Urothelium cell line (cell line): ENCODE measurements at regions not wholly inside any gene's neighbourhood (a gene's known extent, or its start where the extent isn't known, plus 50 kb on each side); places are given as distances from the start of the nearest gene placed in this dataset.
"Not testable (repeated sequence)": the region's sequence is repeated elsewhere in the genome, so short reads cannot be mapped to it uniquely, and the experiment has no call there.

Source experiments
- DNase-seq: peaks from one replicate; pipeline ENCODE4 v3.0.0; 2011; ENCODE audit warnings: low spot score, mixed read lengths
- FAIRE-seq: peaks from 2 replicates; lab custom pipeline; 2011; peaks lifted over from hg19 to GRCh38; lab: Jason Lieb, UNC

DNA sequence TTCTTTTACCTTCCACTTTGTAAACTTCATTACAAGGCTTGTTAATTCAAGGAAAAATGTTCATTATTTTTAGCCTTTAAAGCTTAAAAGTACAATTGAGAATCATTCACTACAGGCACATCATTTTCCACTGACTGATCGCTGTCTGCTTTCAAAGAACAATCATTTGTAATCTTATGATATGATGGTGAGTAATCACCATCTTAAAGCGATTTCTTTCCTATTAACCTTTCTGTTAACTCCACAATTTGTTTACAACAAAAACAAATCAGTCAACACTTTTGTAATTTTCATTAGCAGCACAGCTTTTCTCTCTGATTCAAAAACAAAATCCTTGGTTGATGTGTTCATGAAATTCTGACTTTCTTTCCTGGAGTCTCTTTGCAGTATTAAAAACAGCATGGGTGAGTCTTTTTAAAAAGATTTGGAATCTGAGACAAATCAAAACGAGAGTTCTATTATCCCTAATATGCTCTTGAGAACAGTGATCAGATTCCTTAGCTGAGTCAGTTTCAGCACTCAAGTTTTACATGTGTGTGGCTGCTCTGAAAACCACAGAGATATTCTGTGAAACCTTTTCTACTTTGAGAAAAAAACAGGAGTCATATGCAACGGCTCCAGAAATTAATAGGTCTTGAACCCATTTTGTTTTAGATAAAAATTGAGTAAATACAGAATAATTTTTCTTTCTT is 145.8 kb upstream of the TMPRSS15 start:
- DNase-seq = no peak
- no peak for FAIRE-seq

DNA sequence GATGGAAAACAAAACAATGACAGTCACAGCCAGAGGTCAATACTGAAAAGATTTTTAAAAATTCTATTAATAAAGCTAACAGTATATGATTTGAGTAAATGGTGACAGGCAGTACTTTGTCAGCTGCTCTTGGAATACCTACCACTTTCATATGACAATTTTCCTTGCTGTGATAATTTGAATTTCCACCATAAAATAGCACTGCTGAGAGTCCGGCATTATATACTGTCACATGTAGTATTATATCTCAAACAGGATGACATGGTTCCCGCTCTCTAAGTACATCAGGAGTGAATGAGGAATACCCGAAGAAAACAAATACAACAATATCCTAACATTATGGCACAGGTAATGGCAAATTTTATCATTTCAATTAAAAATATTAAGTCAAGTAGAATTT is 146.8 kb upstream of the TMPRSS15 start:
- FAIRE-seq = no peak
- DNase-seq = no peak

- DNase-seq (no peak), FAIRE-seq (no peak)
Measured at GRCh38 chr21:18553786-18554185, 150.2 kb upstream of the TMPRSS15 start.

DNA sequence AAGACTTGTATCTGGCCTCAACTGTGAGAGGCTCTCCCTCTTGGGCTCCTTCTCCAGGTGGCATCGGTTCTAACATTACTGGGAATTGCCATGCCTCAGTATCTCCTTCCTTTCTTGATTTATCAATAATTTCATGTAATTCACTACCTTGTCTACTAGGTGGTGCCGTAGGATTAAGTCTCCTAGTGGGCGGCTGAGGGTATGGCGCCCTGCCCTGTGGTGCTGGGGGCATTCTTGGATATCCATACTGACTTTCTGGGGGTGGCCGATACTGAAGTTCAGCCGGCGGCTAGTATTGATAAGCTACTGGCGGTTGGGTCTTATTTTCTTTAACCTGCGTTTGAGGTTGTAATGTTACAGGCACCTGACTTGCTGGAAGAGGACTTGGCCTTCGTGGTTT is 164.2 kb upstream of the TMPRSS15 start:
- DNase-seq, FAIRE-seq: not testable (repeated sequence)

- DNase-seq (no peak), FAIRE-seq (no peak)
Measured at GRCh38 chr21:18588001-18588662, 184.5 kb upstream of the TMPRSS15 start.

DNA sequence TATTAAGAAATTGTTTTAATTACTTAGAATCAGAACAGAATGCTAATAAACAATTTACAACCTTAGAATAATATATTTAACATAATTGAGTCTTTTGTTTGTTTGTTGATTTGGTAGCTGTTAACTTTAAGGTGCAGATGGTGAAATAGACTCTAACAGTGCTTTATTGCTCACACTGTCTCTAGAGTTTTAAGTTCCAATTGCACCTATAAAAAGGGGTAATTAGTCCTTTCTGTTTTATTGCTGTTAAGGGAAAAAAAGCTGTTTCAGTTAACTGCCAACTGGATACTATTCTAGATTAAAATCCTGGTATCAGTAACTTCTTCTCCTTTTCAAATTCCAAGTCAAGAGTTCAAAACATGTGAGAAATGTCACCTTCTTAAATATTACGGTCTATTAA is 197.6 kb upstream of the TMPRSS15 start:
- no peak for FAIRE-seq
- DNase-seq = no peak

- no peak for FAIRE-seq
- DNase-seq = no peak
Measured at GRCh38 chr21:18602711-18603110, 199.1 kb upstream of the TMPRSS15 start.

- no peak for FAIRE-seq
Measured at GRCh38 chr21:18603261-18603660, 199.7 kb upstream of the TMPRSS15 start.

GRCh38 chr21:18603980-18604379 is 200.4 kb upstream of the TMPRSS15 start:
- no peak for FAIRE-seq

More at GRCh38 chr21:18603261-18603660, 199.7 kb upstream of the TMPRSS15 start:
- no peak for DNase-seq

DNA sequence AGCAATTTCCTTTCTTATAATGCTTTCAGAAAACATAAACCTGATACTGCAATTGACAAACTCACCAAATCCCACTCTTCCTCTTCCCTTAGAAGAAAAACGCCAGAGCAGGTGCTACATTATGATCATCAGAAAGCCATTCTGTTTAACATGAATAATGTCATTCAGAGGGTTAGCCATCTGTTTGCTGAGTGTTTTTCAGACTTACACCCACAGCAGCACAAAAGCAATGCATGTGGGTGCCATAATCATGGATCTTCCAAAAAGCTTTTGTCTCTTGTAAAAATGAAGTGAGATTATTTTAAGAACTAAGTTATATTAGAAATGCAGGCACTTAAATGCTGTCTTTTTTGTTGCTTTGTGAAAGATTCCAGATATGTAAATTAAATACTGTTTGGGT is 204.6 kb upstream of the TMPRSS15 start:
- FAIRE-seq = no peak
- no peak for DNase-seq

More at GRCh38 chr21:18603980-18604379, 200.4 kb upstream of the TMPRSS15 start:
- DNase-seq = no peak

GRCh38 chr21:18614303-18614702 is 210.7 kb upstream of the TMPRSS15 start:
- no peak for FAIRE-seq
- no peak for DNase-seq

GRCh38 chr21:18617291-18617690 is 213.7 kb upstream of the TMPRSS15 start:
- FAIRE-seq = no peak
- DNase-seq = no peak

DNA sequence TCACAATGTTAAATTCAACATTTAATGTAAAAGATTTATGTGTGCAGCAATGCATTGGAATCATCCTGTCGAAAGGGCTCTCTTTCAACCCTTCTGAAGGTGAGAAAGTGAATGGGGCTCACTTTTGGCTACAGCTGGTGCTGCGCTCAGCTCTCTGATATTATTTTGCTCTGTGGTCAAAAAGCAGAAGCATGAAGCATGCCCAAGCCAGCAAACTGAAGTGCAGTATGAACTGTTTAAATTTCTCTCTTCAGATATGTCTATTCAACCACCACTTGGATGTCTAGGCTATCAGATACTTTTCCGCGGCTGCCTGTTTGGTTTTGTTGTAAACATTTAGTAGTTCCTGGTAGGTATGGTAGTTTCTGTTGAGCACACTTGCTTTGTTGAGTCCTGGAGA is 216.9 kb upstream of the TMPRSS15 start:
- DNase-seq (no peak), FAIRE-seq (no peak)

DNA sequence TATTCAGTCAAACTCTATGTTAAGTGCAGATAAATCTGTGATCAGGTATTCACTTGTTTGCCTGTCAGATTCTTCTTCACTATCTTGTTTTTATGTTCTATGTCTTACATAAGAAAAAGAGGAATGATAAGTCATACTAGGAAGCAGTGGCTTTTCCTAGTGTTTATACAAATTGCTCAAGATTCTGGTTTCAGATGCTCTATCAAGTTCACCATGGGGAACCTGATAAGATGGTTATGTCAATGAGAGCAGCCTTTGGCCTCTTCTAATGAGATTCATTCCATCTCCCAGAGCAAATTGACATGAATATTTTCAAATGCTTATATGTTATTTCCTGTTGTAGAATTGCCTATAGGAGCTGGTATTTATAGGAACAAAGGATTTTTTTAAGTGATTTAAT is 218.8 kb upstream of the TMPRSS15 start:
- DNase-seq (no peak), FAIRE-seq (no peak)

- DNase-seq = no peak
- FAIRE-seq = no peak
Measured at GRCh38 chr21:18630446-18630845, 226.9 kb upstream of the TMPRSS15 start.

- no peak for FAIRE-seq
- no peak for DNase-seq
Measured at GRCh38 chr21:18636897-18637296, 233.3 kb upstream of the TMPRSS15 start.

- no peak for FAIRE-seq
- DNase-seq = no peak
Measured at GRCh38 chr21:18646116-18646515, 242.5 kb upstream of the TMPRSS15 start.

DNA sequence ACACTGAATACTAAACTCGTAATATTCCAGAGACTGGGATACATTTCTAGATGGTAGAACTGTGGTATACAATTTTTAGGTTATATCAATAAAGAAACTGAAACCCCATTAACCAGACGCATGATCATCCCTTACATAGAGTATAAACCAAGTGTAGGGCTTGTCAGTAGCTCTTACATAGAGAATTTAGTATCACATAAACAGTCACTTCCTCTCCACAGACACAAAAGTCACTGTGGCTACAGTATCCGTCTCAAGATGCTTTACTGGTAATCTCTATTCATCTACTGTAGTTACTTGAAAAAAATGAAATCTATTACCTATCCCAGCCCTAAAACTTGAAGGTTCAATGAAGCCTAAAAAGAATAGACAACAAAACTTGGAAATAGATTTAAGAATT is 252.3 kb upstream of the TMPRSS15 start:
- DNase-seq (no peak), FAIRE-seq (no peak)

- FAIRE-seq = no peak
- no peak for DNase-seq
Measured at GRCh38 chr21:18661842-18662241, 258.3 kb upstream of the TMPRSS15 start.

DNA sequence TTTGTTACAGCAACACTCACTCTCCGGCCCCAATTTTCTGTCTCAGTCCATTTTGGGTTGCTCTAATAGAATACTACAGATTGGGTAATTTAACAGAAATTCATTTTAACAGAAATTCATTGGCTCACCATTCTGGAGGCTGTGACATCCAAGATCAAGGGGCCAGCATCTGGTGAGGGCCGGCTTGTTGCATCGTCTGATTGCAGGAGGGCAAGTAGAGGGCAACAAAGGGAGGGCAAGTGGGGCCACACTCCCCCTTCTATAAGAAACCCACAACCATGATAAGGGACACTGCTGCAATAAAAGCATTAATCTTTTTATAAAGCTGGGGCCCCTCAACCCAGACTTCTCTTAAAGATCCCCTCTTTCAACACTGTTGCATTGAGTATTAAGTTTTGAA is 260.1 kb upstream of the TMPRSS15 start:
- DNase-seq (no peak), FAIRE-seq (no peak)

DNA sequence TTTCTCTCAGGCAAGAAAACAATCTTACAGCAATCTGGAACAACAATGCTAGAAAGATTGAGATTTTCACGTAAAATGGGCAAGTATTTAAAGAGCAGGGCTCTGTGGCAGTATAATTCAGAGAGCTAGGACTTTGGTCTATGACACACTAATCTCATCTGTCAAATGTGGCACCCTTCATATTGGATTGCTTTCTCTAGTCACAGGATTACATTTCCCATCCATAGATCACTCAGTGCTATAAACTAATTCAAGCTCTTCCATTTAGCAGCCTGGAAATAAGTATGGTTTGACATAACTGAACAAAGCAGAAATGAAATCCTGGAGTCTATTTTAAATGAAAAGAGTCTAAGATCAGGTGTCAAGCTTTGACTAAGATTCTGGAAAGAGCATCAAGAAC is 263.1 kb upstream of the TMPRSS15 start:
- FAIRE-seq (no peak), DNase-seq (no peak)

DNA sequence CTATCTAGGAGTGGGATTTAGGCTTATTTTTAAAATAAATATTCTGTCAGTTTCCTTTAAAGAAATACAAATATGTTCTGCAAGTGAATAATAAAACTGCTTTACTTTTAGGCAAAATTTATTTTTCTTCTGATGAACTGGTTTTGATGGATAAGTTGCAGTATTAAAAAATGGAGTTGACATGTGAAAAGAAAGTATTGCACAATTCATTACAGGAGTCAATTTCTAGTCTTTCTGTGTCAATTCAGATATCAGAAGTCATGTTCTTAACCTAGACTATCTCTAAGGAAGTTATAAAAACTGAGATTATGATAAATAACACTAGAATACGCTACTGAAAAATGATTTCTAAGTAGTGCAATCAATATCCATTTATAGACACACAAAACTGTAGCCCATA is 270.2 kb upstream of the TMPRSS15 start:
- FAIRE-seq (no peak), DNase-seq (no peak)

GRCh38 chr21:18677632-18678031 is 274.0 kb upstream of the TMPRSS15 start:
- DNase-seq (no peak), FAIRE-seq (no peak)
